Heart right ventricle (tissue), 16 donors: ENCODE measurements at regions not wholly inside any gene's neighbourhood (a gene's known extent, or its start where the extent isn't known, plus 50 kb on each side); places are given as distances from the start of the nearest gene placed in this dataset.
A peak's percentile ranks its signal among the peaks of the same experiment; 100 is the strongest.

Experiments used
- ATAC-seq, 8 donors: fragments of 200-7000 bp; cut with Tn5 transposase; one replicate each; pipeline ENCODE4 v1.9.1; 2020; ENCODE audit warnings: mild to moderate bottlenecking in 8 of 8, moderate library complexity in 8 of 8, moderate number of reproducible peaks in 1 of 8
- DNase-seq, 2 donors: peaks; one replicate each; pipeline ENCODE4 v3.0.0-alpha.2; 2020
- H3K27ac ChIP-seq, 10 donors: fragments of 200-600 bp; sonication (generic) in 2 of 10; one replicate each; pipeline versions ENCODE4 v1.5.0 to v1.8.0; 2020 to 2022; ENCODE audit warnings: mild to moderate bottlenecking in 3 of 10
- H3K27me3 ChIP-seq, 7 donors: fragments of 200-600 bp; one replicate each; pipeline ENCODE4 v1.8.0; 2021 to 2022; ENCODE audit warnings: mild to moderate bottlenecking in 2 of 7
- H3K36me3 ChIP-seq, 9 donors: fragments of 200-600 bp; sonication (generic) in 1 of 9; one replicate each; pipeline versions ENCODE4 v1.5.0 to v1.8.0; 2020 to 2022; ENCODE audit warnings: mild to moderate bottlenecking in 2 of 9
- H3K4me1 ChIP-seq, 9 donors: fragments of 200-600 bp; sonication (generic) in 1 of 9; one replicate each; pipeline versions ENCODE4 v1.5.0 to v1.8.0; 2020 to 2022; ENCODE audit warnings: mild to moderate bottlenecking in 4 of 9
- H3K4me3 ChIP-seq, 10 donors: fragments of 200-600 bp; sonication (generic) in 2 of 10; one replicate each; pipeline versions ENCODE4 v1.5.0 to v1.8.0; 2020 to 2022; ENCODE audit warnings: mild to moderate bottlenecking in 7 of 10, moderate library complexity in 2 of 10
- H3K9me3 ChIP-seq, 11 donors: fragments of 200-600 bp in 10 of 11; sonication (generic) in 2 of 11; one replicate each; pipeline versions ENCODE4 v1.5.0 to v1.8.0; 2013 to 2022; ENCODE audit warnings: mild to moderate bottlenecking in 2 of 11, control low read depth in 1 of 11, moderate library complexity in 1 of 11
- WGBS, 2 donors: extraction: QIAGEN DNeasy Blood & Tissue Kit; methylation state at CpG; one replicate each; pipeline ENCODE4 v1.1.7; 2013; ENCODE audit warnings: inconsistent platforms in 1 of 2; 5-methylcytosine and 5-hydroxymethylcytosine counted together
- intact Hi-C, 10 donors: fragments of 100-400 bp; cut with DNase I; formaldehyde crosslinking; loops; one replicate each; pipeline versions ENCODE4 v1.11.1 to v1.14.2; 2022
- TF ChIP-seq, protein P1 (sequence below), 9 donors: fragments of 200-600 bp; sonication (generic) in 2 of 9; IDR thresholded peaks; one replicate each; pipeline versions ENCODE4 v1.5.0 to v1.8.0; 2021 to 2022; ENCODE audit warnings: antibody characterized with exemption in 9 of 9, mild to moderate bottlenecking in 5 of 9, moderate library complexity in 1 of 9
- donor health status: Arrhythmogenic right ventricular cardiomyopathy.
- donor health status: ischemic (EF 13 %, LVEDD 7.1; RV severe dilation, severe dysfunction).
- donor health status: healthy with polysubstance abuse.
- donor health status: DM: no; HTN: yes; CAD: no.
- donor health status: DM: no; HTN: no; CAD: no.
- donor health status: ischemic (EF 25% LVEDD 6.9; RV normal size, moderate dysfunction).
- donor health status: ischemic (EF 25% LVEDD 5.7; RV mildly dilated, moderate dysfunction).
- donor health status: healthy.
- donor health status: DM: yes; HTN: yes; CAD: no.
- donor health status: Ischemic cardiomyopathy.
- donor health status: ischemic (EF 35%, LVEDD 5.7; RV mildly dilated, moderate dysfunction).
- donor health status: nonischemic (EF 11% LVEDD 7.7; RV severe dilation, severe dysfunction).
- donor health status: DM: yes; HTN: yes; CAD: no.
- donor health status: PGD.
- donor health status: ischemic (EF 29% LVEDD 5.4; RV normal size, mild dysfunction).
- donor health status: nonischemic (EF 23%, LVEDD 6.1; RV moderate dilation, normal function).

DNA sequence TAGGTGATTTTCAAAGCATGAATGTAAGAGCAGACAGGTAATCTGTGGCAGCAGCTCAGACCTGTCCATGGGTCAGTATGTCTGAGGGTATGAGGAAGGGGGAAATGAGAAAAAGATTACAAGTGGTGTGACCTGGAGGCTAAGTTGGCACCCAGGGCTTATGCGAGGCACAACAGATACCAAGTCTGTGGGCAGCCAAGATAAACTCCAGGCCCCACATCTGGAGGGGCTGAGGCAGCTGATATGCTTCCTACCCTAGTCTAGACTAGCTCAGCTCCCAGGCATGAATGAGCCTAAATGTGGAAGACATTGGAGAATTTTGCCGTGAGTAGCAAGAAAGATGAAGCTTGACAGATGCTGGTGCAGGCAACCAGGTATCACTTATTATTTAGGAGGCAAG lies 151.7 kb downstream of the PIK3R1 start:
- intact Hi-C loops = no loop called here
- TF ChIP-seq, protein P1, sequence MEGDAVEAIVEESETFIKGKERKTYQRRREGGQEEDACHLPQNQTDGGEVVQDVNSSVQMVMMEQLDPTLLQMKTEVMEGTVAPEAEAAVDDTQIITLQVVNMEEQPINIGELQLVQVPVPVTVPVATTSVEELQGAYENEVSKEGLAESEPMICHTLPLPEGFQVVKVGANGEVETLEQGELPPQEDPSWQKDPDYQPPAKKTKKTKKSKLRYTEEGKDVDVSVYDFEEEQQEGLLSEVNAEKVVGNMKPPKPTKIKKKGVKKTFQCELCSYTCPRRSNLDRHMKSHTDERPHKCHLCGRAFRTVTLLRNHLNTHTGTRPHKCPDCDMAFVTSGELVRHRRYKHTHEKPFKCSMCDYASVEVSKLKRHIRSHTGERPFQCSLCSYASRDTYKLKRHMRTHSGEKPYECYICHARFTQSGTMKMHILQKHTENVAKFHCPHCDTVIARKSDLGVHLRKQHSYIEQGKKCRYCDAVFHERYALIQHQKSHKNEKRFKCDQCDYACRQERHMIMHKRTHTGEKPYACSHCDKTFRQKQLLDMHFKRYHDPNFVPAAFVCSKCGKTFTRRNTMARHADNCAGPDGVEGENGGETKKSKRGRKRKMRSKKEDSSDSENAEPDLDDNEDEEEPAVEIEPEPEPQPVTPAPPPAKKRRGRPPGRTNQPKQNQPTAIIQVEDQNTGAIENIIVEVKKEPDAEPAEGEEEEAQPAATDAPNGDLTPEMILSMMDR (IDR thresholded peaks at IDR 0.05) = no peak
- Histone ChIP-seq H3K27me3 (no peaks in the 10 kb centered on the region), H3K27ac (no peak overlapping the region), H3K36me3 (no peaks in the 10 kb centered on the region), H3K4me1 (peaks cover 0 to 21% (median 0%) of the 10 kb centered on the region in 9 donors), H3K9me3 (peaks cover 0 to 13% (median 0%) of the 10 kb centered on the region in 11 donors), H3K4me3 (no peak overlapping the region)
- DNase-seq (no peak), ATAC-seq (no peak)
- 68 to 81% methylated on average over 2 of the region's 2 CpGs for WGBS, 2 donors

DNA sequence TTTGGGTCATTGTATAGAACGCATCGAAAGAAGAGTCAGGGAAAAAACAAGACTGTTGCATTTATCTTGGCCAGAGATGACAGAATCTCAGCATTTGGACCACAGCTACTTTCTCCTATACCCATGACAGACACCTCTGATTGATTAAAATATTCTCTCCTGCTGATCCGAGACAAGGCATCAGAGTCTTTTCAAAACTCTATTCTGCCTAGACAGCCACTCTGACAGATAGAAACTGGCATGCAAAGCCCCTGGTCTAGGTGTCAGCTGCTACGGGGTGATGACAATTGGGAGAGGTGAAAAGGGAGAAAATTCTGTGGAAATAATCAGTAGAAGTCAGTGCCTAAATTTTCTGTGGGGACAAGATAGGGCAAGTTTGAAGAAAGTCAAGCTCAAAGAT lies 152.2 kb downstream of the PIK3R1 start:
- TF ChIP-seq, protein P1 (IDR thresholded peaks at IDR 0.05) = no peak
- Histone ChIP-seq H3K4me3 (no peak overlapping the region), H3K27me3 (no peaks in the 10 kb centered on the region), H3K4me1 (peaks cover 0 to 22% (median 0%) of the 10 kb centered on the region in 9 donors), H3K36me3 (no peaks in the 10 kb centered on the region), H3K9me3 (peaks cover 0 to 12% (median 0%) of the 10 kb centered on the region in 11 donors), H3K27ac (no peak overlapping the region)
- whole genome bisulfite sequencing, 2 donors = 82 to 89% methylated on average over 4 of the region's 4 CpGs
- ATAC-seq (no peak), DNase-seq (no peak)
- intact Hi-C loops = no loop called here

DNA sequence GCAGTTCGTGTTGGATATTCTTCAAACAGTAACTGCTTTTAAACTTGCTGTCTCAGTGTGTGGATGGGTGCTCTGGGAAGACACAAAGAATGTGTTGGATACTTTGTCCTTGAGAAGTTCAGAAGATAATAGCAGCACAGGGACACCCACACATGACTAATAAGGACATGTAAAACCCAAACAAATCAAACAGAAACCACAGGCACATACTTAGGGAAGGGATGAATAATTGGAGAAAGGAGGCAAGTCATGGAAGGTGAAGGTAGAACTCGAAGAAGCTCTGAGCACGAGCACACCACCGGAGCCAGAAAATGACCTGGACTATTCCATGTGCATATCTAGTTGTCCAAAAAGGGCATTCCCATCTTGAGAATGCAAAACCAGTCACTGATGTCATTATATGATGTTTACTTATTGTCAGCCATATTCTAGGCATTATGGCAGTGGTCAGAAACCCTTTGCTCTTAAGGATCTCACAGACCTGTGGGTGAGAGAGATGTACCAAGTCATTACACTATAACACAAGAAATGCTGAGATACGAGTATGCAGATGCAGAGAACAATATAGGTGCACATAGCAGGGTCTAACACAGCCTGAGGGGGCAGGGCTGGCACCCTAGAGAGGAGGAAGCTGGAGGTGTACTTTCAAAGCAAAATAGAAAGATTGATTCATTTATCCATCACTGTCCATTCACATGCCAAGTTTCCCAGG lies 152.9 kb downstream of the PIK3R1 start:
- TF ChIP-seq, protein P1 (IDR thresholded peaks at IDR 0.05) = no peak

DNA sequence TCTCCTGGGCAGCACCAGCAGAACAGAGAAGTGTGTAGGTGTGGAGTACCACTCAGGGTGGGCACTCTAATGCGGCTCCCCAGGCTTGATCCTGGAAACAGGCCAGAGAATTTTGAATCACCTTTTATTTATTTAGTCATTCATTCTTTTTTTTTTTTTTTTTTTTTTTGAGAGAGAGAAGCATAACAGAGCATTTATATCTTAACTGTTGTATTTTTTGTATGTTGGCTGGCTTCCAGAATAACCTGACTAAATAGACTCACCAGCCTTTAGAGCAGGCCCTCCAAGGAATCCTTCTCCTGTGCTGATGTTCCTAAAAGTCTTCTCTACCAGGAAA lies 153.4 kb downstream of the PIK3R1 start:
- WGBS, 2 donors = 70 to 77% methylated on average over 1 of the region's 1 CpG

More for the DNA sequence above, 152.9 kb downstream of the PIK3R1 start:
- DNase-seq (no peak), ATAC-seq (no peak)
- no peaks in the 10 kb centered on the region for H3K36me3 ChIP-seq
- WGBS, 2 donors = 91 to 92% methylated on average over 5 of the region's 5 CpGs
- no peaks in the 10 kb centered on the region for H3K27me3 ChIP-seq
- peaks cover 0 to 22% (median 0%) of the 10 kb centered on the region in 9 donors for H3K4me1 ChIP-seq
- intact Hi-C loops = no loop called here
- H3K27ac ChIP-seq = no peak overlapping the region
- no peak overlapping the region for H3K4me3 ChIP-seq
- peaks cover 0 to 5% (median 0%) of the 10 kb centered on the region in 11 donors for H3K9me3 ChIP-seq

More for the DNA sequence above, 153.4 kb downstream of the PIK3R1 start:
- Histone ChIP-seq H3K9me3 (no peaks in the 10 kb centered on the region), H3K36me3 (no peaks in the 10 kb centered on the region), H3K4me3 (no peak overlapping the region), H3K4me1 (peaks cover 0 to 22% (median 0%) of the 10 kb centered on the region in 9 donors), H3K27ac (peak overlapping the region in 1 of 10 donors; percentile 22), H3K27me3 (no peaks in the 10 kb centered on the region)
- no peak for ATAC-seq
- TF ChIP-seq, protein P1 (IDR thresholded peaks at IDR 0.05) = no peak
- DNase-seq = no peak
- intact Hi-C loops = no loop called here
